ENCODE measurements at regions not wholly inside any gene's neighbourhood (a gene's known extent, or its start where the extent isn't known, plus 50 kb on each side); places are given as distances from the start of the nearest gene placed in this dataset.
A peak's percentile ranks its signal among the peaks of the same experiment; 100 is the strongest.

GRCh38 chr5:103758996-103759395, 196.4 kb upstream of the NUDT12 start:
- no peaks in the 10 kb centered on the region for H3K9me2 ChIP-seq
- H3K27me3 ChIP-seq (ENCODE audit: insufficient read depth): no peaks in the 10 kb centered on the region
- H3K9me3 ChIP-seq: no peaks in the 10 kb centered on the region
- 98% methylated on average over 2 of the region's 2 CpGs for WGBS (ENCODE audit: low lambda C conversion rate)
- no peak overlapping the region for H3K27ac ChIP-seq (ENCODE audit: low read depth in 2 of 2, low read length in 1 of 2)
- no peak overlapping the region for H3K4me2 ChIP-seq
- no peak overlapping the region for H2AFZ ChIP-seq (ENCODE audit: low read depth)
- TF ChIP-seq SMC3 (IDR thresholded peaks at IDR 0.05; ENCODE audit: low read depth, low read length): no peak
- TF ChIP-seq MAX (IDR thresholded peaks at IDR 0.05; ENCODE audit: low read depth): no peak
- TF ChIP-seq RAD21 (IDR thresholded peaks at IDR 0.05; ENCODE audit: low read length): no peak
- TF ChIP-seq GATA2 (CRISPR knock-in tag; IDR thresholded peaks at IDR 0.05): no peak
- TF ChIP-seq, protein P1, sequence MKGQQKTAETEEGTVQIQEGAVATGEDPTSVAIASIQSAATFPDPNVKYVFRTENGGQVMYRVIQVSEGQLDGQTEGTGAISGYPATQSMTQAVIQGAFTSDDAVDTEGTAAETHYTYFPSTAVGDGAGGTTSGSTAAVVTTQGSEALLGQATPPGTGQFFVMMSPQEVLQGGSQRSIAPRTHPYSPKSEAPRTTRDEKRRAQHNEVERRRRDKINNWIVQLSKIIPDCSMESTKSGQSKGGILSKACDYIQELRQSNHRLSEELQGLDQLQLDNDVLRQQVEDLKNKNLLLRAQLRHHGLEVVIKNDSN (IDR thresholded peaks at IDR 0.05; ENCODE audit: borderline replicate concordance, low read depth): no peak
- TF ChIP-seq NFIC (IDR thresholded peaks at IDR 0.05; ENCODE audit: borderline replicate concordance): no peak
- TF ChIP-seq RCOR1 (IDR thresholded peaks at IDR 0.05; ENCODE audit: low read length): no peak
- TF ChIP-seq CHD2 (IDR thresholded peaks at IDR 0.05; ENCODE audit: low read length, partially characterized antibody): no peak
- TF ChIP-seq TCF12 (IDR thresholded peaks at IDR 0.05): no peak
- no peak for TF ChIP-seq EP300 (IDR thresholded peaks at IDR 0.05; ENCODE audit: borderline replicate concordance in 1 of 2, low read depth in 1 of 2, low read length in 1 of 2)
- TF ChIP-seq RFX5 (IDR thresholded peaks at IDR 0.05; ENCODE audit: low read length): no peak
- TF ChIP-seq FOXJ3 (CRISPR knock-in tag; IDR thresholded peaks at IDR 0.05): no peak
- TF ChIP-seq CTCF (IDR thresholded peaks at IDR 0.05): no peak
- TF ChIP-seq ELF1 (IDR thresholded peaks at IDR 0.05): no peak
- no peak for TF ChIP-seq MEF2A (IDR thresholded peaks at IDR 0.05; ENCODE audit: borderline replicate concordance, low read depth)
- no peaks in the 10 kb centered on the region for H3K79me2 ChIP-seq (ENCODE audit: insufficient read depth)
- H3F3A ChIP-seq (replicated peaks; ENCODE audit: insufficient read depth): no peaks in the 10 kb centered on the region
- no peak for DNase-seq
- CTCF ChIA-PET: no interaction called here
- no peak overlapping the region for H3K4me3 ChIP-seq (ENCODE audit: low read depth in 2 of 2, low read length in 1 of 2)
- no peaks in the 10 kb centered on the region for H3K4me1 ChIP-seq (ENCODE audit: control insufficient read depth in 1 of 2, insufficient read depth in 2 of 2, low read depth in 1 of 2, low read length in 1 of 2)
- POLR2A ChIA-PET: no interaction called here
- H3K9ac ChIP-seq: no peak overlapping the region
- no peaks in the 10 kb centered on the region for H4K20me1 ChIP-seq (ENCODE audit: insufficient read depth)
- H3K36me3 ChIP-seq (replicated peaks in 1 of 2; ENCODE audit: control insufficient read depth in 1 of 2, insufficient read depth in 2 of 2, low read length in 1 of 2): no peaks in the 10 kb centered on the region

DNA sequence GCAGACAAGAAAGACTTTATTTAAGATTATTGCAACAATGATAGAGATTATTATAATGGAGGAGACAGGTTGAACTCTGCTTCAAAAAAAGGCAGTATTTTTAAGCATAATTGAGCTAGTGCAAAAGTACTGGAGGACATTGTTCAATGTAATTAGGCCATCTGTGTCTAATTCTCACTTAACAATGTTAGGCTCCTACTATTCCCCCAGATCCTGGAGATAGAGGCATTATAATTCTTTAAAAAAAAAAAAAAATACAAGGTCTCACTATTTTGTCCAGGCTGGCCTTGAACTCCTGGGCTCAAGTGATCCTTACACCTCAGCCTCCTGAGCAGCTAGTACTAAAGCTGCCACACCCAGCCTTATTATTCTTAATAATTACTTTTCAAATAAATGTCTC, 193.4 kb upstream of the NUDT12 start:
- TF ChIP-seq EP300 (IDR thresholded peaks at IDR 0.05; ENCODE audit: borderline replicate concordance in 1 of 2, low read depth in 1 of 2, low read length in 1 of 2): peak in 1 of 2 experiments; percentile 50; a peak in 1 of 4 replicates
- no peak for TF ChIP-seq RXRA (IDR thresholded peaks at IDR 0.05; ENCODE audit: borderline replicate concordance, low read depth)
- TF ChIP-seq NRF1 (IDR thresholded peaks at IDR 0.05; ENCODE audit: low read depth, low read length): no peak
- TF ChIP-seq GATA2 (CRISPR knock-in tag; IDR thresholded peaks at IDR 0.05): peak; percentile 41; the same call in 1 of the 2 replicates
- TF ChIP-seq JUND (IDR thresholded peaks at IDR 0.05): no peak
- no peak for TF ChIP-seq TEAD4 (IDR thresholded peaks at IDR 0.05; ENCODE audit: borderline replicate concordance, insufficient read depth)
- H4K20me1 ChIP-seq (ENCODE audit: insufficient read depth): no peaks in the 10 kb centered on the region
- H2AFZ ChIP-seq (ENCODE audit: low read depth): no peak overlapping the region
- no peak overlapping the region for H3K4me2 ChIP-seq
- H3K79me2 ChIP-seq (ENCODE audit: insufficient read depth): no peaks in the 10 kb centered on the region
- POLR2A ChIA-PET: no interaction called here
- no peaks in the 10 kb centered on the region for H3F3A ChIP-seq (replicated peaks; ENCODE audit: insufficient read depth)
- peak; percentile 16 for DNase-seq
- H3K4me3 ChIP-seq (ENCODE audit: low read depth in 2 of 2, low read length in 1 of 2): no peak overlapping the region
- H3K4me1 ChIP-seq (ENCODE audit: control insufficient read depth in 1 of 2, insufficient read depth in 2 of 2, low read depth in 1 of 2, low read length in 1 of 2): no peaks in the 10 kb centered on the region
- CTCF ChIA-PET: no interaction called here
- no peak overlapping the region for H3K9ac ChIP-seq
- H3K9me2 ChIP-seq: no peaks in the 10 kb centered on the region
- no peaks in the 10 kb centered on the region for H3K9me3 ChIP-seq
- H3K36me3 ChIP-seq (replicated peaks in 1 of 2; ENCODE audit: control insufficient read depth in 1 of 2, insufficient read depth in 2 of 2, low read length in 1 of 2): no peaks in the 10 kb centered on the region
- H3K27me3 ChIP-seq (ENCODE audit: insufficient read depth): no peaks in the 10 kb centered on the region
- H3K27ac ChIP-seq (ENCODE audit: low read depth in 2 of 2, low read length in 1 of 2): peak overlapping the region in 1 of 2 experiments; percentile 58; a peak in 1 of 4 replicates
